Fibroblast of mammary gland (primary cell): ENCODE measurements at regions not wholly inside any gene's neighbourhood (a gene's known extent, or its start where the extent isn't known, plus 50 kb on each side); places are given as distances from the start of the nearest gene placed in this dataset.

Experiments used
- DNase-seq: peaks from one replicate; pipeline ENCODE4 v3.0.0-alpha.2; 2010; ENCODE audit warnings: low read depth
- H3K4me3 ChIP-seq: 2 replicates; pipeline ENCODE4 v1.5.1; 2011; ENCODE audit warnings: low read depth, mild to moderate bottlenecking, low read length, moderate library complexity; ENCODE audit not compliant: control insufficient read depth
- TF ChIP-seq, protein P1 (sequence below): conservative IDR thresholded peaks from 2 replicates; pipeline ENCODE4 v1.5.1; 2011; ENCODE audit warnings: low read depth, low read length, inconsistent platforms; ENCODE audit not compliant: control insufficient read depth, insufficient read depth

DNA sequence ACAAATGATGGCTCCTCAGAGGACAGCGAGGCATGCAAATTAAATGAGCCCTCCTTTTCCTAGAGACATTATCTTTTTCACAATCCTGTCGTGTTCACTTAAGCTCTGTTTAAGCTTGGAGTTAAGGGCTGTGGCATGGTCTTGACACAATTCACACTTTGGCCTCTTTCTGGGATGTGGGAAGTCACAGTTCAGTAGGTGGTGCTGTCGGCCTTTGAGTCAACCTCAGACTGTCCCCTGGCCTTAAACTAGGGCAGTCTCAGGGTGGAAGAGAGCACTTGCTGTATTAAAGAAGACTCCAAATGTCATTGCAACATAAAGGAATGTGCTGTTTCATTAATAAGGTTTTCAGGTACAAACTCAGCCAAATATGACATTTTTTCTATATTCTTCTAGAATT, 351.0 kb downstream of the MCTP2 start:
- no peak overlapping the region for H3K4me3 ChIP-seq
- DNase-seq = no peak
- TF ChIP-seq, protein P1, sequence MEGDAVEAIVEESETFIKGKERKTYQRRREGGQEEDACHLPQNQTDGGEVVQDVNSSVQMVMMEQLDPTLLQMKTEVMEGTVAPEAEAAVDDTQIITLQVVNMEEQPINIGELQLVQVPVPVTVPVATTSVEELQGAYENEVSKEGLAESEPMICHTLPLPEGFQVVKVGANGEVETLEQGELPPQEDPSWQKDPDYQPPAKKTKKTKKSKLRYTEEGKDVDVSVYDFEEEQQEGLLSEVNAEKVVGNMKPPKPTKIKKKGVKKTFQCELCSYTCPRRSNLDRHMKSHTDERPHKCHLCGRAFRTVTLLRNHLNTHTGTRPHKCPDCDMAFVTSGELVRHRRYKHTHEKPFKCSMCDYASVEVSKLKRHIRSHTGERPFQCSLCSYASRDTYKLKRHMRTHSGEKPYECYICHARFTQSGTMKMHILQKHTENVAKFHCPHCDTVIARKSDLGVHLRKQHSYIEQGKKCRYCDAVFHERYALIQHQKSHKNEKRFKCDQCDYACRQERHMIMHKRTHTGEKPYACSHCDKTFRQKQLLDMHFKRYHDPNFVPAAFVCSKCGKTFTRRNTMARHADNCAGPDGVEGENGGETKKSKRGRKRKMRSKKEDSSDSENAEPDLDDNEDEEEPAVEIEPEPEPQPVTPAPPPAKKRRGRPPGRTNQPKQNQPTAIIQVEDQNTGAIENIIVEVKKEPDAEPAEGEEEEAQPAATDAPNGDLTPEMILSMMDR = no peak

DNA sequence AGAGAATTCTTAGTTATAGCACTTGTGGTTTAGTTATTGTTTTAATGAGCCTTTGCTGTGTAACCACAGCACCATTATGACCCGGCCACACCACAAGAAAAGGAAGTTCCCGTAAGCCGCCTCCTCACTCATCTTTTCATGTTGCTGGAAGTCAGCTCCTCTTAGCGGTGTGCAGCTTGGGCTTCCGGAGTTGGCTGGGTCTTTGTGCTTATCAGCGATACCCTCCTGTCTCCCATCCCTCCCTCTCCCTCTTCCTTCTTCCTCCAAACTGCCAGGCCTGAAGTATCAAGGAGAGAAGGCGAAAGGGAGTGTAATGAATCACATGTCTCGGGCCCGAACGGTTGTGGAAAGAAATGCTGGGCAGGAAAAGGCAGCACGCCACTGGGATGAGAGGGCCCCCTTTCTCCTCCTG, 353.5 kb downstream of the MCTP2 start:
- TF ChIP-seq, protein P1 = no peak

DNA sequence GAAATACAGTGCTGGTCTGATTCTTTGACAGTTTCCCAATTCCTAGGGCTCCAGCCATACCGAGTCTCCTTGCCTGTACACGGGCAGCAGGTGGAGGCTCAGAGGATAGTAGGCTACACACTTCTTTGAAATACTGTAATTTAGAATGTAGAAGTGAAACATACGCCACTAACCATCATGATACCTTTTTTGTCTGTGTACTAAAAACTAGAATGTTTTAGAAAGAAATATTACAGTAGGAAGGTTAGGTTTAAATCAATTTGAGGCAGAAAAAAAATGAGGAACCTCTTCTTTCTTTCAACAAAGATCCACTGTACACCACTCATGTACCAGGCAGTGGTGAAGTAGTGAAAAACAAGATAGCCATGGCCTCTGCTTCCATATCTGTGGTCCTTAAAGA, 354.7 kb downstream of the MCTP2 start:
- no peak overlapping the region for H3K4me3 ChIP-seq
- no peak for DNase-seq
- TF ChIP-seq, protein P1 = no peak

More for the DNA sequence above, 353.5 kb downstream of the MCTP2 start:
- DNase-seq = no peak
- no peak overlapping the region for H3K4me3 ChIP-seq

DNA sequence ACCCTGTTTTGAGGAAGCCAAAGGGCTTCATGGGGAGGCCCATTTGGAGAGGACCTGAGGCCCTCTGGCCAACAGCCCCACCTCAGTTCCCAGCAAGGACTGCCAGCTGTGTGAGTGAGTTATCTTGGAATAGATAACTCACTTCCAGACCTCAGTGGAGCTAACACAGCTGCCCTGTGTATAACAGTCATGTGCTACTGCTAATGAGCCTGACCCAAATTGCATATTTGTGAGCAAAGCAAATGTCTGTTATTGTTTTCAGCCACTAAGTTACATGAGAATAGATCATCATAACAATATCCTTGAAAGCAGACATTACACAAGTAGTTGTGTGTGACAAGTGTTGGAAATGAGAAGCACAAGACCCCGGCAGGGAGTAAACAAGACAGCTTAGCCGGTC, 355.8 kb downstream of the MCTP2 start:
- no peak overlapping the region for H3K4me3 ChIP-seq
- DNase-seq = no peak
- TF ChIP-seq, protein P1 = no peak

DNA sequence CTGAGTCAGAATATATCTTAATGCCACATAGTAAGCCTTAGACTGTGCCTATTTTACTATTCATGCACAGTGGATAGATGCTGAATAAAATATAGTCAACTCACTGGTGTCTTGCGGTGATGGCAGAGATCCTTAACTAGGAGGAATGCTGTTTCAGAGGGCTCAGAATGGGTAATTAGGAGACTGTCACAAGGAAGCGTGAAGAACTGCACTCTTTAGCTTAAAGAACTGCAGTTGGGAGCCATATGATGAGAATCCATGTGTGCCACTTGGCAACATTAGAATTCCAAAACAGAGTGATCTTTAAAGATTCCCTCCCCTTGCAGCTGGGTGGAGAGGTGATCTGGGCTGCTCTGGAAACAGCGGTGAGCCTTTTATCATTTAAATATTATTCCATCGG, 357.6 kb downstream of the MCTP2 start:
- H3K4me3 ChIP-seq = no peak overlapping the region
- no peak for DNase-seq
- TF ChIP-seq, protein P1 = no peak

DNA sequence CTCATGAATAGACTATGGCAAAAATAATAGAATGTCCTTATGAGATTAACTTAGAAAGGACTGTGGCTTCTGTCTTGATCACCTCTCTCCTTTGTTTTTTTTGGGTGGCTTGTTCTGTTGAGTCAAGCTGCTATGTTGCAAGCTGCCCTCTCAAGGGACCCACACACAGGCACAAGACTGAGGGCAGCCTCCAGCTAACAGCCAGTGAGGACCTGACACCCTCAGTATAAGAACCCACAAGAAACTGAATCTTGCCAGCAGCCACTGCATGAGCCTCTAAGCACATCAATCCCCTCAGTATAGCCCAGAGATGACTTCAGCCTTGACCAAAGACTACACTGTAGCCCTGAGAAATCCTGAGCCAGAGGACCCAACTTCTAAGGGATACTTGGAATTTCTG, 361.1 kb downstream of the MCTP2 start:
- TF ChIP-seq, protein P1 = no peak
- no peak overlapping the region for H3K4me3 ChIP-seq
- DNase-seq = no peak

DNA sequence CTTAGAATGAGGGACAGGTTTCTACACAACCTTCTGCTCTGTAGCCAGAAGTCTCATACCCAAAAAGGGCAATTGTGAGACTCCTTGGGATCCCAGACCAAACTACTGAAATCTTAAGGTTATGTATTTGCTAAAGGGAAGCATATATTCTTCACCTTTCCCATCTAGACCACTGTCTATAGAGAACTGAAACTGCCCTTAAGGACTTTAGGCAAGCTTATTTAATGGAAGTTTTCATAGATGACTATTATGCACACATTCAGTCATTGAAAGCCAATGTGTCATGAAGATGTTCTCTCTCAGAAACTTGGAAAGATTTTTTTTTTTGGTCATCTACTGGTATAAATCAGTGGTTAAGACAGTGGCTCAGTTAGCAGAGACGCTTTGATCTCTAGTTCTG, 365.3 kb downstream of the MCTP2 start:
- TF ChIP-seq, protein P1 = no peak
- no peak overlapping the region for H3K4me3 ChIP-seq
- DNase-seq = no peak
